Neural cell (in vitro differentiated cells): ENCODE measurements at regions not wholly inside any gene's neighbourhood (a gene's known extent, or its start where the extent isn't known, plus 50 kb on each side); places are given as distances from the start of the nearest gene placed in this dataset.
"Not testable (repeated sequence)": the region's sequence is repeated elsewhere in the genome, so short reads cannot be mapped to it uniquely, and the experiment has no call there.

Experiments
- CTCF ChIP-seq: fragments of 450-650 bp; IDR thresholded peaks from 2 replicates; pipeline ENCODE4 v1.5.1; 2014; ENCODE audit warnings: antibody characterized with exemption, mild to moderate bottlenecking, moderate library complexity; ENCODE audit not compliant: poor library complexity, severe bottlenecking
- EP300 ChIP-seq: fragments of 450-650 bp; conservative IDR thresholded peaks from 2 replicates; pipeline ENCODE4 v1.6.1; 2014; ENCODE audit warnings: antibody characterized with exemption, mild to moderate bottlenecking, moderate library complexity; ENCODE audit not compliant: poor library complexity, severe bottlenecking
- EZH2 ChIP-seq: fragments of 200-600, 300-800 bp; shearing (Covaris generic), sonication (generic); IDR thresholded peaks from 2 replicates; pipeline ENCODE4 v1.6.1; 2014; ENCODE audit warnings: antibody characterized with exemption, low read length, borderline replicate concordance, mild to moderate bottlenecking; ENCODE audit not compliant: insufficient read depth, poor library complexity, severe bottlenecking
- MXI1 ChIP-seq: fragments of 450-650 bp; conservative IDR thresholded peaks from 2 replicates; pipeline ENCODE4 v1.6.1; 2014; ENCODE audit warnings: antibody characterized with exemption, mild to moderate bottlenecking; ENCODE audit not compliant: poor library complexity, severe bottlenecking
- POLR2AphosphoS5 ChIP-seq: IDR thresholded peaks from 2 replicates; pipeline ENCODE4 v1.6.1; 2012
- RAD21 ChIP-seq: fragments of 450-650 bp; conservative IDR thresholded peaks from 2 replicates; pipeline ENCODE4 v1.6.1; 2014; ENCODE audit warnings: antibody characterized with exemption, mild to moderate bottlenecking, moderate library complexity
- REST ChIP-seq: IDR thresholded peaks from 2 replicates; pipeline ENCODE4 v1.6.1; 2012; ENCODE audit warnings: borderline replicate concordance
- SMC3 ChIP-seq: fragments of 450-650 bp; conservative IDR thresholded peaks from 2 replicates; pipeline ENCODE4 v1.6.1; 2014; ENCODE audit warnings: antibody characterized with exemption, mild to moderate bottlenecking, moderate library complexity; ENCODE audit not compliant: poor library complexity

GRCh38 chr5:174510782-174511453 is 213.5 kb upstream of the MSX2 start:
- TF ChIP-seq CTCF, POLR2AphosphoS5, MXI1, EP300, REST, EZH2, SMC3, RAD21: not testable (repeated sequence)
